ENCODE measurements at regions not wholly inside any gene's neighbourhood (a gene's known extent, or its start where the extent isn't known, plus 50 kb on each side); places are given as distances from the start of the nearest gene placed in this dataset.
"Not testable (repeated sequence)": the region's sequence is repeated elsewhere in the genome, so short reads cannot be mapped to it uniquely, and the experiment has no call there.

DNA sequence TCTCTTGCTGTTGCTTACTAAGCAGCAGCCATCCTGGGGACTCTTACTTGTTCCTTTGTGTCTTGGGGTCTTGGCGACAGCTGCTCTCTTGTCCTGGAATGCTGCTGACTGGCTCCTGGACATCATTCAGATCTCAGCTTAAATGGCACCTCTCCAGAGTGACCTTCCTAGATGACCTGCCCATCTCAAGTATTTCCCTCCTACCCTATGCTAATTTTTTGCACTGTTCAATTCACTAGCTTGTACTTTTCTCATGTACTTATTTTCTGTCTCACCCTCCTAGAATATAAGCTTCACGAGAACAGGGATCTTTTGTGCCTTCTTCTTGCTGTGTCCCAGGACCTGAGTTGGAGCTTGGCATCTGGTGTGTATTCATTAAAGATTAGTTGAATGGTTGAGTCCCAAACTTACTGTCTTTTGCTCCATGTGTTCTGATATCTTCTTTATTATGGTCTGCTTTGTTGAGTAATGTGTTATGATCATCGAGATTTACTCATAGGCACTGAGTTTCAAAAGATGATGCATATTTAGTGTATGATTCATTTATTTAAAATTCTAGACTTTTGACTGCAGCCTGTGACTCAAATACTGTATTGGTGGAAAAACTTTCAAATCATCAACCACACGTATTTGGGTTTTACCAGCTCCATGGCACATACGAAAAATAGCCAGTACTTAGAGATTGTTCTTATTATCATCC lies 302.1 kb upstream of the PLGLB2 start:
- not testable (repeated sequence) for H3K27ac ChIP-seq; H3K4me1 ChIP-seq (ENCODE audit: low read depth, poor library complexity, severe bottlenecking); H3K4me2 ChIP-seq; H3K9ac ChIP-seq; H3K4me3 ChIP-seq (IDR thresholded peaks at IDR 0.05; ENCODE audit: insufficient read depth, low read depth, low read length); H4K20me1 ChIP-seq (ENCODE audit: insufficient read depth); H3K36me3 ChIP-seq (ENCODE audit: insufficient read depth); H3K27me3 ChIP-seq (ENCODE audit: insufficient read depth, low read depth); H2AFZ ChIP-seq (ENCODE audit: low read depth); H3K79me2 ChIP-seq (ENCODE audit: insufficient read depth, low read depth)

- not testable (repeated sequence) for H2AFZ ChIP-seq (ENCODE audit: low read depth); H3K79me2 ChIP-seq (ENCODE audit: insufficient read depth, low read depth)
Observed at GRCh38 chr2:87446313-87446696, 301.6 kb upstream of the PLGLB2 start.

GRCh38 chr2:87449462-87449980 lies 298.4 kb upstream of the PLGLB2 start:
- H3K9ac ChIP-seq; H3K4me2 ChIP-seq; H3K27ac ChIP-seq; H3K79me2 ChIP-seq (ENCODE audit: insufficient read depth, low read depth); H3K4me1 ChIP-seq (ENCODE audit: low read depth, poor library complexity, severe bottlenecking); H3K36me3 ChIP-seq (ENCODE audit: insufficient read depth); H3K27me3 ChIP-seq (ENCODE audit: insufficient read depth, low read depth); H2AFZ ChIP-seq (ENCODE audit: low read depth); H4K20me1 ChIP-seq (ENCODE audit: insufficient read depth); H3K4me3 ChIP-seq (IDR thresholded peaks at IDR 0.05; ENCODE audit: insufficient read depth, low read depth, low read length): not testable (repeated sequence)

More at GRCh38 chr2:87446313-87446696, 301.6 kb upstream of the PLGLB2 start:
- H4K20me1 ChIP-seq (ENCODE audit: insufficient read depth); H3K4me3 ChIP-seq (IDR thresholded peaks at IDR 0.05; ENCODE audit: insufficient read depth, low read depth, low read length); H3K27ac ChIP-seq; H3K9ac ChIP-seq; H3K4me1 ChIP-seq (ENCODE audit: low read depth, poor library complexity, severe bottlenecking); H3K4me2 ChIP-seq; H3K27me3 ChIP-seq (ENCODE audit: insufficient read depth, low read depth); H3K36me3 ChIP-seq (ENCODE audit: insufficient read depth): not testable (repeated sequence)

DNA sequence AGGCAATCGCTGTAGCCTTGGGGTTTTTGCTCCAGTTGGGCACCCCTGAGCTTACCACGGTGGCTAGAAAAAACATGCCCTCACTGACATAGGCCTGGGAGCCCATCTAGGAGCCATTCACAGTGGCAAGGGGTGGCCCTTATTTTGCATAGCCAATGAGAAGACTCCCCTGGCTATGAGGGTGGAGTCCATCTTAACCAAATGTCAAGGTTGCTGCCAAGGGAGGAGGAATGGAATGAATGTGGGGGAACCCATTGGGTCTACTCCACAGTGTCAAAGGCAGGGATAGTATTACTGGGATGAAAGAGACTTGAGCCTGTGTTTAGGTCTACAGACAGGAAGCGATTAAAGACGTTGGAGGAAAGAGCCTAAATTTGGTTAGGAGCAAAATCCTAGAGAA lies 295.7 kb upstream of the PLGLB2 start:
- not testable (repeated sequence) for H2AFZ ChIP-seq (ENCODE audit: low read depth); H3K27me3 ChIP-seq (ENCODE audit: insufficient read depth, low read depth); H3K9ac ChIP-seq; H3K27ac ChIP-seq; H4K20me1 ChIP-seq (ENCODE audit: insufficient read depth); H3K4me2 ChIP-seq; H3K36me3 ChIP-seq (ENCODE audit: insufficient read depth); H3K4me3 ChIP-seq (IDR thresholded peaks at IDR 0.05; ENCODE audit: insufficient read depth, low read depth, low read length); H3K4me1 ChIP-seq (ENCODE audit: low read depth, poor library complexity, severe bottlenecking)
- peaks cover 15% of the 10 kb centered on the region; the same call in 1 of the 2 replicates for H3K79me2 ChIP-seq (ENCODE audit: insufficient read depth, low read depth)

DNA sequence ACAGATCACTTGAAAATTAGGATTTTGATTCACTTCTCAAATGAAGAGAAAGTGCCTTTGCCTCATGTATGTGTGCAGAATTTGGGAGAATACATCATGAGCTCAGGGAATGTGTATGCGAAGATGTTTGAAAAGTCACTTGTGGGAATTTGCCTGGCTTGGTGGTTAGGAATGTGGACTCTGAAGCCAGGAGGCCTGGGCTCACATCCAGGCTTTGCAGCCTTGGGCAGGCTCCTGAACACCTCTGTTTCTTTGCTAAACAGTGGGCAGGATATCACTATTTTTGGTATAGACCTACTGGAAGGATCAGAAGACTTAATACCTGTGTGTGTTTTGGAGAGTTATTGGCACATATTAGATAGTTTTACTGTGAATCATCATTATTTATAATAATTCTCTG lies 295.0 kb upstream of the PLGLB2 start:
- not testable (repeated sequence) for H3K27ac ChIP-seq; H3K36me3 ChIP-seq (ENCODE audit: insufficient read depth); H2AFZ ChIP-seq (ENCODE audit: low read depth); H3K27me3 ChIP-seq (ENCODE audit: insufficient read depth, low read depth); H3K9ac ChIP-seq; H3K4me3 ChIP-seq (IDR thresholded peaks at IDR 0.05; ENCODE audit: insufficient read depth, low read depth, low read length); H3K4me1 ChIP-seq (ENCODE audit: low read depth, poor library complexity, severe bottlenecking); H3K4me2 ChIP-seq; H4K20me1 ChIP-seq (ENCODE audit: insufficient read depth)
- peaks cover 20% of the 10 kb centered on the region; the same call in 1 of the 2 replicates for H3K79me2 ChIP-seq (ENCODE audit: insufficient read depth, low read depth)

GRCh38 chr2:87453965-87454364 lies 293.9 kb upstream of the PLGLB2 start:
- not testable (repeated sequence) for H3K9ac ChIP-seq; H4K20me1 ChIP-seq (ENCODE audit: insufficient read depth); H3K4me1 ChIP-seq (ENCODE audit: low read depth, poor library complexity, severe bottlenecking); H2AFZ ChIP-seq (ENCODE audit: low read depth); H3K4me3 ChIP-seq (IDR thresholded peaks at IDR 0.05; ENCODE audit: insufficient read depth, low read depth, low read length); H3K36me3 ChIP-seq (ENCODE audit: insufficient read depth); H3K27me3 ChIP-seq (ENCODE audit: insufficient read depth, low read depth); H3K27ac ChIP-seq
- Histone ChIP-seq H3K4me2 (peak overlapping the region; percentile 17; the same call in 1 of the 2 replicates), H3K79me2 (ENCODE audit: insufficient read depth, low read depth) (peaks cover 28% of the 10 kb centered on the region)

DNA sequence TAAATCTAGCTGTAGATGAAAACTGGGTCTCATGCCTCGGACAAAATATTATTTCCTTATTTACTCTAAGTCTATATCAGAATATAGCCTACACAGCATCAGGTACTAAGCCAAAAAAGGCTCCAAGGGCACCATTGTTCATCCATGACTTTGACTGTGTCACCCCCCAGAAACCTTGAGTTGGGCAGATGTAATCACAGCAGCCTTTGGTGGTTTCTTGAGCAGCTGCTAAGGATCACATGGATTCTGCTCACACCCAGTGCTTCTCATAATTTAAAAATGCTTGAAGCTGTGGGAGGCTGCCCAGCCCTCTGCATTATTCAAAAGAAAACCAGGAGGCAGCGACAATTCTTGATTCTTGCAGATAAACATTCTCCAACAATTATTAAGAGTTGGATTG lies 293.5 kb upstream of the PLGLB2 start:
- H3K4me1 ChIP-seq (ENCODE audit: low read depth, poor library complexity, severe bottlenecking); H3K27me3 ChIP-seq (ENCODE audit: insufficient read depth, low read depth); H3K4me3 ChIP-seq (IDR thresholded peaks at IDR 0.05; ENCODE audit: insufficient read depth, low read depth, low read length); H4K20me1 ChIP-seq (ENCODE audit: insufficient read depth); H3K9ac ChIP-seq; H3K36me3 ChIP-seq (ENCODE audit: insufficient read depth); H2AFZ ChIP-seq (ENCODE audit: low read depth); H3K27ac ChIP-seq: not testable (repeated sequence)
- Histone ChIP-seq H3K79me2 (ENCODE audit: insufficient read depth, low read depth) (peaks cover 30% of the 10 kb centered on the region), H3K4me2 (peak overlapping the region; percentile 17; the same call in 1 of the 2 replicates)

DNA sequence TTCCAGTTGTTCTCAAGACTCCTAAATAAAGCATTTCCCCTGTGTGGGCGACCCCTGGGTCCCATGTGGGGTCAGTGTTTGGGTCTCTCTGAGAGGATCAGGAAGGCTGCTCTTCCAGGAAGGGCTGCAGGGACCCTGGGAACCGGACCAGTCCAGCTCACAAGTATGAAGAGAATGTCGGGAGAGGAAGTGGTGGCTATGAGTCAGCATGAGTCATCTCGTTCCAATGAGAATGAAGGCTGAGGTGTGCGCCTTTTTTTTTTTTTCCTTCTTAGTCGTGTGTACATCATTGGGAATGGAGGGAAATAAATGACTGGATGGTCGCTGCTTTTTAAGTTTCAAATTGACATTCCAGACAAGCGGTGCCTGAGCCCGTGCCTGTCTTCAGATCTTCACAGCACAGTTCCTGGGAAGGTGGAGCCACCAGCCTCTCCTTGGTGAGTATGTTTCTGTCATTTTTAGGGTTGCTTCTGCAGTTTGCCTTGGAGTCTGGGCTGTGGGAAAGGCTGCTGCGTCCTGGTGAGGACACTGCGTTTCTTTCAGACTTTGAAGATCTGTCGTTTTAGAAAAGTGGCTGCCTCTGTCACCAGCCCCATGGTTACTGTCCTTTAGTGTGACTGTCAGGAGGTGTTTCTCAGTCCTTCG lies 292.6 kb upstream of the PLGLB2 start:
- H3K9ac ChIP-seq = peak overlapping the region; percentile 93
- not testable (repeated sequence) for H3K4me1 ChIP-seq (ENCODE audit: low read depth, poor library complexity, severe bottlenecking); H4K20me1 ChIP-seq (ENCODE audit: insufficient read depth); H2AFZ ChIP-seq (ENCODE audit: low read depth); H3K36me3 ChIP-seq (ENCODE audit: insufficient read depth); H3K27me3 ChIP-seq (ENCODE audit: insufficient read depth, low read depth); H3K4me3 ChIP-seq (IDR thresholded peaks at IDR 0.05; ENCODE audit: insufficient read depth, low read depth, low read length)
- peak overlapping the region; percentile 90 for H3K27ac ChIP-seq
- peaks cover 34% of the 10 kb centered on the region for H3K79me2 ChIP-seq (ENCODE audit: insufficient read depth, low read depth)
- peak overlapping the region; percentile 50 for H3K4me2 ChIP-seq

- Histone ChIP-seq H3K4me2 (peak overlapping the region; percentile 50; the same call in 1 of the 2 replicates), H3K27ac (peak overlapping the region; percentile 90), H3K9ac (peak overlapping the region; percentile 93), H3K79me2 (ENCODE audit: insufficient read depth, low read depth) (peaks cover 34% of the 10 kb centered on the region)
- not testable (repeated sequence) for H3K4me3 ChIP-seq (IDR thresholded peaks at IDR 0.05; ENCODE audit: insufficient read depth, low read depth, low read length); H2AFZ ChIP-seq (ENCODE audit: low read depth); H4K20me1 ChIP-seq (ENCODE audit: insufficient read depth); H3K27me3 ChIP-seq (ENCODE audit: insufficient read depth, low read depth); H3K36me3 ChIP-seq (ENCODE audit: insufficient read depth); H3K4me1 ChIP-seq (ENCODE audit: low read depth, poor library complexity, severe bottlenecking)
Observed at GRCh38 chr2:87455854-87456249, 292.0 kb upstream of the PLGLB2 start.

DNA sequence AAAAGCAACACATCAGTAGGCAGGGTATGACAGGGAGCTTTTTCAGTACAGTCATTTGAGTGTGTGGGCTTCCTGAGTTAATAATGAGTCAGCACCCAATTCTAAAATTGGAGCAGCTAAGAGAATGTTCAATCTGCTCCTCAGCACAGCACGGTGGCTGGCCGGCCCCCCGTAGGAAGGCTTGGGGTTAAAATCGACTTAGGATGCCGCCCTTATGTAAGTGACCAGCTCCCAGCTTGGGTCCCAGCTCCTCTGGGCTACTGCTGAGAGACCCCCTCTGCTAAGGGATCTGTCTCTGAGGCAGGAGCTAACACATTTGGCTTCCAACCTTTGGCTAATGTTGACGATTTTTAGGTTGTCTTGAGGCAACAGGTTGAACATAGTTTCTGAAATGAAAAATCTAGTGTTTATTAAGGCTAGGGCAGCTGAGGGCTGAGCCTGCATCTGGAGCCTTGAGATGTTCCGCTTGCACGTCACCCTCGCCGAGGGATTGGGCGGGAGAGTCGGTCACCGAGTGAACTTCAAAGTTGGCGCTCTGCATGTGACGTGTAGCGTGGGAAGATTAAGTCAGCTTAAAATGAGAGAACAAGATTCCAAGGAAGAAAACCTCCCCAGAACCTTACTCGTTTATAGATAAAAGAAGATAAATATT lies 291.3 kb upstream of the PLGLB2 start:
- not testable (repeated sequence) for H3K4me3 ChIP-seq (IDR thresholded peaks at IDR 0.05; ENCODE audit: insufficient read depth, low read depth, low read length); H3K27me3 ChIP-seq (ENCODE audit: insufficient read depth, low read depth); H3K36me3 ChIP-seq (ENCODE audit: insufficient read depth); H4K20me1 ChIP-seq (ENCODE audit: insufficient read depth); H3K4me1 ChIP-seq (ENCODE audit: low read depth, poor library complexity, severe bottlenecking); H2AFZ ChIP-seq (ENCODE audit: low read depth)
- H3K9ac ChIP-seq = peak overlapping the region; percentile 93; the same call in 1 of the 2 replicates
- H3K79me2 ChIP-seq (ENCODE audit: insufficient read depth, low read depth) = peaks cover 37% of the 10 kb centered on the region
- peak overlapping the region; percentile 79; the same call in 1 of the 2 replicates for H3K4me2 ChIP-seq
- H3K27ac ChIP-seq = peak overlapping the region; percentile 90
